ENCODE measurements at regions not wholly inside any gene's neighbourhood (a gene's known extent, or its start where the extent isn't known, plus 50 kb on each side); places are given as distances from the start of the nearest gene placed in this dataset.

GRCh38 chr4:45985038-45985437, 138.8 kb downstream of the GABRG1 start:
- Histone ChIP-seq H3K4me3 (no peak overlapping the region), H3K4me1 (no peaks in the 10 kb centered on the region), H3K36me3 (no peaks in the 10 kb centered on the region), H3K9me3 (no peaks in the 10 kb centered on the region), H3K27me3 (no peaks in the 10 kb centered on the region), H3K27ac (no peak overlapping the region)
- no peak for ATAC-seq
- no peak for DNase-seq
- TF ChIP-seq POLR2A (IDR thresholded peaks at IDR 0.05) (no peak), CTCF (IDR thresholded peaks at IDR 0.05) (no peak)
- intact Hi-C loops (cut with DNase I), result no loop called here

- Histone ChIP-seq H3K4me1 (no peaks in the 10 kb centered on the region), H3K9me3 (peaks cover 0 to 4% (median 0%) of the 10 kb centered on the region in 4 donors), H3K36me3 (no peaks in the 10 kb centered on the region), H3K27ac (no peak overlapping the region), H3K4me3 (no peak overlapping the region), H3K27me3 (no peaks in the 10 kb centered on the region)
- DNase-seq (no peak), ATAC-seq (peak in 3 of 4 donors; percentile 36 to 69 (median 36))
- intact Hi-C loops (cut with DNase I), result no loop called here
- TF ChIP-seq POLR2A (IDR thresholded peaks at IDR 0.05) (no peak), CTCF (IDR thresholded peaks at IDR 0.05) (peak in 1 of 4 donors; percentile 12)
- WGBS (ENCODE audit: insufficient coverage, low coverage, low lambda C conversion rate, missing lambda C conversion rate), result 53% methylated on average over 3 of the region's 3 CpGs
These were observed 152.7 kb downstream of the GABRG1 start for GRCh38 chr4:45971108-45971507.

GRCh38 chr4:45957353-45957752, 166.5 kb downstream of the GABRG1 start:
- Histone ChIP-seq H3K4me1 (no peaks in the 10 kb centered on the region), H3K36me3 (no peaks in the 10 kb centered on the region), H3K27ac (no peak overlapping the region), H3K4me3 (no peak overlapping the region), H3K27me3 (no peaks in the 10 kb centered on the region), H3K9me3 (no peaks in the 10 kb centered on the region)
- DNase-seq (no peak), ATAC-seq (no peak)
- intact Hi-C loops (cut with DNase I), result no loop called here
- TF ChIP-seq CTCF (IDR thresholded peaks at IDR 0.05), result no peak
- no peak for TF ChIP-seq POLR2A (IDR thresholded peaks at IDR 0.05)

GRCh38 chr4:45954276-45954675, 169.6 kb downstream of the GABRG1 start:
- Histone ChIP-seq H3K27ac (no peak overlapping the region), H3K36me3 (no peaks in the 10 kb centered on the region), H3K4me1 (no peaks in the 10 kb centered on the region), H3K4me3 (no peak overlapping the region), H3K27me3 (no peaks in the 10 kb centered on the region), H3K9me3 (no peaks in the 10 kb centered on the region)
- TF ChIP-seq CTCF (IDR thresholded peaks at IDR 0.05), result no peak
- no peak for TF ChIP-seq POLR2A (IDR thresholded peaks at IDR 0.05)
- WGBS (ENCODE audit: insufficient coverage, low coverage, low lambda C conversion rate, missing lambda C conversion rate), result 32% methylated on average over 3 of the region's 3 CpGs
- ATAC-seq (no peak), DNase-seq (no peak)
- intact Hi-C loops (cut with DNase I), result no loop called here

- H3K9me3 ChIP-seq, result no peaks in the 10 kb centered on the region
- H3K4me1 ChIP-seq, result no peaks in the 10 kb centered on the region
- no peak overlapping the region for H3K27ac ChIP-seq
- intact Hi-C loops (cut with DNase I), result no loop called here
- TF ChIP-seq POLR2A (IDR thresholded peaks at IDR 0.05) (no peak), CTCF (IDR thresholded peaks at IDR 0.05) (no peak)
- WGBS (ENCODE audit: insufficient coverage, low coverage, low lambda C conversion rate, missing lambda C conversion rate), result 57% methylated on average over 1 of the region's 1 CpG
- no peak for ATAC-seq
- no peak overlapping the region for H3K4me3 ChIP-seq
- no peaks in the 10 kb centered on the region for H3K27me3 ChIP-seq
- DNase-seq, result no peak
- H3K36me3 ChIP-seq, result no peaks in the 10 kb centered on the region
These were observed 172.7 kb downstream of the GABRG1 start for GRCh38 chr4:45951153-45951552.

Measured in right lobe of liver (tissue), 6 donors.